Tibial nerve (tissue), 4 donors: ENCODE measurements at regions not wholly inside any gene's neighbourhood (a gene's known extent, or its start where the extent isn't known, plus 50 kb on each side); places are given as distances from the start of the nearest gene placed in this dataset.

Experiments
- EP300 ChIP-seq, 2 donors: sonication (generic); formaldehyde crosslinking; IDR thresholded peaks; one replicate each; pipeline ENCODE4 v1.6.1; 2017; ENCODE audit warnings: antibody characterized with exemption in 2 of 2, mild to moderate bottlenecking in 1 of 2
- POLR2A ChIP-seq, 2 donors: fragments of 450-650 bp; IDR thresholded peaks; one replicate each; pipeline ENCODE4 v1.6.1; 2017; ENCODE audit warnings: antibody characterized with exemption in 2 of 2, mild to moderate bottlenecking in 2 of 2, moderate library complexity in 2 of 2
- TF ChIP-seq, protein P1 (sequence below), 5 experiments: fragments of 200-600 bp in 3 of 5; fragments of 450-650 bp in 2 of 5; sonication (generic) in 3 of 5; IDR thresholded peaks; one replicate each; pipeline ENCODE4 v1.5.1; 2016 to 2019; ENCODE audit warnings: antibody characterized with exemption in 5 of 5, mild to moderate bottlenecking in 3 of 5, moderate library complexity in 2 of 5

DNA sequence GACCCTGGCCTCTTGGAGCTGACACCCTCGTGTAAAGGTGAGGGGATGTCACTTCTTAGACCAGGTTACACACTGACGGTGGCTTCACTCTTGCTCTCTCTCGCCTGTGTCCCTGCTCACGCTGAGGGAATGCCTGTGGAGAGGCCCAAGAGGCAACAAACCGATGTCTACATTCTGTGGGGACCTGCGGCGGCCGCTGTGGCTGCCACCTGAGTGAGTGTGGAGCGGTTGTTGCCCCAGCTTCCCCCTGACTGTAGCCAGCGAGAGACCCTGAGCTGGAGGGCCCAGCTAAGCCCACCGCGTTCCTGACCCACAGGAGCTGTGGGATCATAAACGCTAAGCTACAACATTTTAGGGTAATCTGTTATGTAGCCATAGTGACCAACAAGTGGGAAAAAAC lies 55.7 kb upstream of the ASAP2 start:
- TF ChIP-seq, protein P1, sequence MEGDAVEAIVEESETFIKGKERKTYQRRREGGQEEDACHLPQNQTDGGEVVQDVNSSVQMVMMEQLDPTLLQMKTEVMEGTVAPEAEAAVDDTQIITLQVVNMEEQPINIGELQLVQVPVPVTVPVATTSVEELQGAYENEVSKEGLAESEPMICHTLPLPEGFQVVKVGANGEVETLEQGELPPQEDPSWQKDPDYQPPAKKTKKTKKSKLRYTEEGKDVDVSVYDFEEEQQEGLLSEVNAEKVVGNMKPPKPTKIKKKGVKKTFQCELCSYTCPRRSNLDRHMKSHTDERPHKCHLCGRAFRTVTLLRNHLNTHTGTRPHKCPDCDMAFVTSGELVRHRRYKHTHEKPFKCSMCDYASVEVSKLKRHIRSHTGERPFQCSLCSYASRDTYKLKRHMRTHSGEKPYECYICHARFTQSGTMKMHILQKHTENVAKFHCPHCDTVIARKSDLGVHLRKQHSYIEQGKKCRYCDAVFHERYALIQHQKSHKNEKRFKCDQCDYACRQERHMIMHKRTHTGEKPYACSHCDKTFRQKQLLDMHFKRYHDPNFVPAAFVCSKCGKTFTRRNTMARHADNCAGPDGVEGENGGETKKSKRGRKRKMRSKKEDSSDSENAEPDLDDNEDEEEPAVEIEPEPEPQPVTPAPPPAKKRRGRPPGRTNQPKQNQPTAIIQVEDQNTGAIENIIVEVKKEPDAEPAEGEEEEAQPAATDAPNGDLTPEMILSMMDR (IDR thresholded peaks at IDR 0.05), result no peak
- TF ChIP-seq EP300 (IDR thresholded peaks at IDR 0.05) (no peak), POLR2A (IDR thresholded peaks at IDR 0.05) (no peak)
